Retinal pigment epithelial cell (primary cell): ENCODE measurements at regions not wholly inside any gene's neighbourhood (a gene's known extent, or its start where the extent isn't known, plus 50 kb on each side); places are given as distances from the start of the nearest gene placed in this dataset.
"Not testable (repeated sequence)": the region's sequence is repeated elsewhere in the genome, so short reads cannot be mapped to it uniquely, and the experiment has no call there.

ENCODE experiments used
- DNase-seq: peaks from one replicate; pipeline ENCODE4 v3.0.0-alpha.2; 2010; ENCODE audit warnings: low read depth
- H3K4me3 ChIP-seq: 2 replicates; pipeline ENCODE4 v1.5.1; 2011; ENCODE audit warnings: mild to moderate bottlenecking, low read length, control low read depth, moderate library complexity
- CTCF ChIP-seq: conservative IDR thresholded peaks from 2 replicates; pipeline ENCODE4 v1.5.1; 2011; ENCODE audit warnings: low read depth, low read length, control low read depth, inconsistent platforms

- no peak overlapping the region for H3K4me3 ChIP-seq
- no peak for TF ChIP-seq CTCF
- DNase-seq: no peak
Observed at GRCh38 chr14:57150449-57150848, 118.3 kb downstream of the EXOC5 start.

- DNase-seq: no peak
- no peak overlapping the region for H3K4me3 ChIP-seq
- no peak for TF ChIP-seq CTCF
Observed at GRCh38 chr14:57139173-57139572, 129.5 kb downstream of the EXOC5 start.

- TF ChIP-seq CTCF: no peak
- no peak overlapping the region for H3K4me3 ChIP-seq
- no peak for DNase-seq
Observed at GRCh38 chr14:57136669-57137328, 131.9 kb downstream of the EXOC5 start.

- not testable (repeated sequence) for H3K4me3 ChIP-seq, DNase-seq
Observed at GRCh38 chr14:57127809-57128208, 140.9 kb downstream of the EXOC5 start.

- H3K4me3 ChIP-seq: no peak overlapping the region
- no peak for DNase-seq
- no peak for TF ChIP-seq CTCF
Observed at GRCh38 chr14:57122129-57122528, 146.6 kb downstream of the EXOC5 start.

- not testable (repeated sequence) for DNase-seq, H3K4me3 ChIP-seq
Observed at GRCh38 chr14:57112072-57112807, 156.5 kb downstream of the EXOC5 start.

GRCh38 chr14:57110411-57110810 lies 158.3 kb downstream of the EXOC5 start:
- H3K4me3 ChIP-seq, DNase-seq: not testable (repeated sequence)

- DNase-seq: no peak
- TF ChIP-seq CTCF: no peak
- H3K4me3 ChIP-seq: no peak overlapping the region
Observed at GRCh38 chr14:57091030-57091608, 177.6 kb downstream of the EXOC5 start.
